ENCODE measurements at regions not wholly inside any gene's neighbourhood (a gene's known extent, or its start where the extent isn't known, plus 50 kb on each side); places are given as distances from the start of the nearest gene placed in this dataset.

DNA sequence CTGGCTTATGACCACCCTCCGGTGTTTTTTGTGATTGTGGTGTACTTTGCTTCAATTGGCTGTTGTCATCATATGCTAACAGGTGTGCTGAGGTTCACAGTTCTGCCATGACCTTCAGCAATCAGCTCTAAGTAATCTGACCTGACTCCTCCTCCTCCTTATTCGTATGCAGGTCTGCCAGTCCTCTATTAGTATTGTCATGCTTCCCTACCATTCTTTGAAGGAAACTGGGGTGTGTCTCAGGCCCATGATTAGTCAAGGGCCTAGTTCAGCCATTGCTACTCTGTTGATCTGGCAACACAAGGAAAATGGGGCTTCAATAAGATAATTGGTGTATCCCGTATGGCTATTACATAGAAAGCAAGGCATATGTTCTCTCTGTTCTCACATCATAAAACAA is 332.3 kb upstream of the DPYD start:
- H3K36me3 Mint-ChIP-seq = peaks cover 12% of the 10 kb centered on the region
- peaks cover 3% of the 10 kb centered on the region for H3K4me1 Mint-ChIP-seq
- no peak overlapping the region for H3K4me3 Mint-ChIP-seq
- H3K27me3 Mint-ChIP-seq (ENCODE audit: low read depth) = no peaks in the 10 kb centered on the region
- DNase-seq (ENCODE audit: low spot score in 2 of 2, unreplicated experiment in 2 of 2) = no peak
- peaks cover 49% of the 10 kb centered on the region for H3K9me3 Mint-ChIP-seq
- TF ChIP-seq, protein P1, sequence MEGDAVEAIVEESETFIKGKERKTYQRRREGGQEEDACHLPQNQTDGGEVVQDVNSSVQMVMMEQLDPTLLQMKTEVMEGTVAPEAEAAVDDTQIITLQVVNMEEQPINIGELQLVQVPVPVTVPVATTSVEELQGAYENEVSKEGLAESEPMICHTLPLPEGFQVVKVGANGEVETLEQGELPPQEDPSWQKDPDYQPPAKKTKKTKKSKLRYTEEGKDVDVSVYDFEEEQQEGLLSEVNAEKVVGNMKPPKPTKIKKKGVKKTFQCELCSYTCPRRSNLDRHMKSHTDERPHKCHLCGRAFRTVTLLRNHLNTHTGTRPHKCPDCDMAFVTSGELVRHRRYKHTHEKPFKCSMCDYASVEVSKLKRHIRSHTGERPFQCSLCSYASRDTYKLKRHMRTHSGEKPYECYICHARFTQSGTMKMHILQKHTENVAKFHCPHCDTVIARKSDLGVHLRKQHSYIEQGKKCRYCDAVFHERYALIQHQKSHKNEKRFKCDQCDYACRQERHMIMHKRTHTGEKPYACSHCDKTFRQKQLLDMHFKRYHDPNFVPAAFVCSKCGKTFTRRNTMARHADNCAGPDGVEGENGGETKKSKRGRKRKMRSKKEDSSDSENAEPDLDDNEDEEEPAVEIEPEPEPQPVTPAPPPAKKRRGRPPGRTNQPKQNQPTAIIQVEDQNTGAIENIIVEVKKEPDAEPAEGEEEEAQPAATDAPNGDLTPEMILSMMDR (IDR thresholded peaks at IDR 0.05; ENCODE audit: unreplicated experiment) = no peak
- H3K27ac Mint-ChIP-seq = no peak overlapping the region

DNA sequence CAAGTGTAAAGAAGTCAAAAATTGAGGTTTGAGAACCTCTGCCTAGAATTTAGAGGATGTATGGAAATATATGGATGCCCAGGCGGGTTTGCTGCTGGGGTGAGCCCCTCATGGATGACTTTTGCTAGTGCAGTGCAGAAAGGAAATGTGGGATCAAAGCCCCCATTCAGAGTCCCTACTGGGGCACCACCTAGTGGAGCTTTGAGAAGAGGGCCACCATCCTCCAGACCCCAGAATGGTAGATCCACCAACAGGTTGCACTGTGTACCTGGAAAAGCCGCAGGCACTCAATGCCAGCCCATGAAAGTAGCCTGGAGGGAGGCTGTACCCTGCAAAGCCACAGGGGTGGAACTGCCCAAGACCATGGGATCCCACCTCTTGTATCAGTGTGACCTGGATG is 330.7 kb upstream of the DPYD start:
- Mint-ChIP-seq H3K36me3 (peaks cover 9% of the 10 kb centered on the region), H3K27ac (no peak overlapping the region), H3K4me3 (no peak overlapping the region)

DNA sequence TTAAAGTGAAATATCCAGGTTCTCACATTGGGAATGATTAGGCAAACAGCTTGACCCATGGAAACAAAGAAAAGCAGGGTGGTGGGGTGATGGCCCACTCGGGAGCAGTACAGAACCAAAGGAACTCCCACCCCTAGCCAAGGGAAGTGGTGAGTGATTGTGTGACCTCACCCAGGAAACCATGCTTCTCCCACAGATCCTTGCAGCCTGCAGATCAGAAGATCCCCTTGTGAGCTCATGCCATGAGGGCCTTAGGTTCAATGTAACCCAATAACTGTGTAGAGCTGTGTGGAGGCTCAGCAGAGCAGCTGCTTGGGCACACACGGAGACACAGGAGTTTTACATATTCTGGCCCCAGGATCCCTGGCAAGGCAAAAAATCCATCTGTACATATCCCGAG is 311.8 kb upstream of the DPYD start:
- no peaks in the 10 kb centered on the region for H3K4me1 Mint-ChIP-seq

More for the DNA sequence above, 330.7 kb upstream of the DPYD start:
- Mint-ChIP-seq H3K4me1 (peaks cover 3% of the 10 kb centered on the region), H3K27me3 (ENCODE audit: low read depth) (no peaks in the 10 kb centered on the region), H3K9me3 (peaks cover 35% of the 10 kb centered on the region)
- TF ChIP-seq, protein P1 (IDR thresholded peaks at IDR 0.05; ENCODE audit: unreplicated experiment) = no peak
- DNase-seq (ENCODE audit: low spot score in 2 of 2, unreplicated experiment in 2 of 2) = no peak

DNA sequence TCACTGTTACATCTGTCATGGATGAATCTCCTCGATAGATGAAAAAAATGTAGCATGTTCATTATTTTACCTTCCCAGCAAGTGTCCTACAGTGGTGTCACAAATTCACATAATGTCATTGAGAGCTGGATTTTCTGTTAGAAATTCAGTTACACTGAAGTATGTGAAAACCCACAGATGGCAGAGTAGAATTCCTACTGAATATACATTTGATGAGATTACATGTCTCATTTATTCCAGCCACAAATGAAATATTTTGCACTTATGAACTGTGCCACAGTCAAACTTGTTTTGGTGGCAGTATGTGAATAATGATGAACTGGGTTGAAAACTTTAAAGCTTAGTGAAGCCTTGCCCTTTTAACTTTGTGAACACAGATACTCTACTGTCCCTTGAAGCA is 301.9 kb upstream of the DPYD start:
- H3K4me1 Mint-ChIP-seq = peaks cover 13% of the 10 kb centered on the region

More for the DNA sequence above, 311.8 kb upstream of the DPYD start:
- Mint-ChIP-seq H3K9me3 (peaks cover 43% of the 10 kb centered on the region), H3K4me3 (no peak overlapping the region), H3K27ac (no peak overlapping the region), H3K36me3 (peaks cover 12% of the 10 kb centered on the region), H3K27me3 (ENCODE audit: low read depth) (no peaks in the 10 kb centered on the region)
- TF ChIP-seq, protein P1 (IDR thresholded peaks at IDR 0.05; ENCODE audit: unreplicated experiment) = no peak
- DNase-seq (ENCODE audit: low spot score in 2 of 2, unreplicated experiment in 2 of 2) = no peak

GRCh38 chr1:98221923-98222322 is 301.1 kb upstream of the DPYD start:
- peaks cover 13% of the 10 kb centered on the region for H3K4me1 Mint-ChIP-seq
- no peak overlapping the region for H3K4me3 Mint-ChIP-seq
- no peak for DNase-seq (ENCODE audit: low spot score in 2 of 2, unreplicated experiment in 2 of 2)
- TF ChIP-seq, protein P1 (IDR thresholded peaks at IDR 0.05; ENCODE audit: unreplicated experiment) = no peak
- no peak overlapping the region for H3K27ac Mint-ChIP-seq
- no peaks in the 10 kb centered on the region for H3K27me3 Mint-ChIP-seq (ENCODE audit: low read depth)
- no peaks in the 10 kb centered on the region for H3K36me3 Mint-ChIP-seq
- no peaks in the 10 kb centered on the region for H3K9me3 Mint-ChIP-seq

More for the DNA sequence above, 301.9 kb upstream of the DPYD start:
- no peaks in the 10 kb centered on the region for H3K36me3 Mint-ChIP-seq
- H3K9me3 Mint-ChIP-seq = no peaks in the 10 kb centered on the region
- H3K27ac Mint-ChIP-seq = no peak overlapping the region
- TF ChIP-seq, protein P1 (IDR thresholded peaks at IDR 0.05; ENCODE audit: unreplicated experiment) = no peak
- H3K4me3 Mint-ChIP-seq = no peak overlapping the region
- DNase-seq (ENCODE audit: low spot score in 2 of 2, unreplicated experiment in 2 of 2) = no peak
- no peaks in the 10 kb centered on the region for H3K27me3 Mint-ChIP-seq (ENCODE audit: low read depth)

DNA sequence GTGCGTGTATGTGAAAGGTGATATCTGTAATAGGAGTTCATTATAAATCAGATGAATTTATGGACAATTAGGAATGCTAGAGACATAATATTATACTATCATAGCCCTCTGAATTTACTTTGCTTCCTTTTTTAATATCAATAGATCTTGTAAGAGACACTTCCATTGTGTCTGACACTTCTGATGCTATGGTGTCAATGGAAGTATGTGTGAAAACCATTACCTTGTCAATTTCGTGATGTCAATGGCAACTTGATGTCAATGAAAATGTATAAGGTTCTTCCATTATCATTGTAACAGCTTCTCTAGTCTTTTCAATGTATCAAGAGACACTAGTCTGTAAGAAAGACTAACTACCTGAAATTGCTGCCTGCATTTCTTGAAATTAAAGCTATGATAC is 296.8 kb upstream of the DPYD start:
- no peak overlapping the region for H3K27ac Mint-ChIP-seq
- no peaks in the 10 kb centered on the region for H3K36me3 Mint-ChIP-seq
- H3K27me3 Mint-ChIP-seq (ENCODE audit: low read depth) = no peaks in the 10 kb centered on the region
- peaks cover 4% of the 10 kb centered on the region for H3K9me3 Mint-ChIP-seq
- DNase-seq (ENCODE audit: low spot score in 2 of 2, unreplicated experiment in 2 of 2) = no peak
- H3K4me3 Mint-ChIP-seq = no peak overlapping the region
- TF ChIP-seq, protein P1 (IDR thresholded peaks at IDR 0.05; ENCODE audit: unreplicated experiment) = no peak
- peaks cover 9% of the 10 kb centered on the region for H3K4me1 Mint-ChIP-seq

All from mesothelial cell of epicardium (in vitro differentiated cells).